ENCODE measurements at regions not wholly inside any gene's neighbourhood (a gene's known extent, or its start where the extent isn't known, plus 50 kb on each side); places are given as distances from the start of the nearest gene placed in this dataset.

DNA sequence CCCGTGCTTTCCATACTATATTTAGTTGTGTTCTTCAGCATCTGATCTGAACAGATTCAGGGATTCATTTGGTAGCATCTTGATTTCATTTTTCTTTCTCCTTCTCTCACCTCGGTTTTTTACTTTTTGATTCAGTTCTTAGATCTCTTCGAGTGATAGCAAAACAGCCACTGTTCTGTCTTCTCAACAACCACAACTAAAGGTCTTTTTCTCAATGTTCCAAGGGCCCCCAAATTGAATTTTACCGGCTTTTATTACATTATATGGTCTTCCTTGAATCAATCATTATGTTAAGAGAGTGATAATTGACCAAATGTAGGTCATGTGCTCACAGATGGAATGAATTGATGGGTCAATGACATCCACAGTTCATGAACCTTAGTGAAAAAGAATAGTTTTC is 164.5 kb upstream of the LMNTD1 start:
- TF ChIP-seq CTCF (conservative IDR thresholded peaks at IDR 0.05; ENCODE audit: low read length): no peak
- TF ChIP-seq EZH2phosphoT487 (IDR thresholded peaks at IDR 0.05; ENCODE audit: borderline replicate concordance): no peak

Measured in Loucy (cell line).